Keratinocyte (primary cell): ENCODE measurements at regions not wholly inside any gene's neighbourhood (a gene's known extent, or its start where the extent isn't known, plus 50 kb on each side); places are given as distances from the start of the nearest gene placed in this dataset.

ENCODE experiments used
- DNase-seq: peaks from one replicate; pipeline ENCODE4 v3.0.0-alpha.2; 2011; ENCODE audit warnings: low read depth, missing footprints, low spot score
- FAIRE-seq: peaks from 2 replicates; lab custom pipeline; 2011; peaks lifted over from hg19 to GRCh38; lab: Jason Lieb, UNC
- H2AFZ ChIP-seq: 2 replicates; pipeline ENCODE4 v1.6.0; 2012; ENCODE audit warnings: low read length, control low read depth, inconsistent platforms; ENCODE audit not compliant: control insufficient read depth
- H3K27ac ChIP-seq: 2 replicates; pipeline ENCODE4 v1.5.1; 2011; ENCODE audit warnings: low read length; ENCODE audit not compliant: control insufficient read depth, insufficient read depth
- H3K27me3 ChIP-seq: 3 replicates; pipeline ENCODE4 v1.6.0; 2011; ENCODE audit warnings: low read length; ENCODE audit not compliant: control insufficient read depth, insufficient read depth; ENCODE audit errors: extremely low read depth
- H3K36me3 ChIP-seq, 2 experiments: 2 replicates in 1 of 2; 3 replicates in 1 of 2; pipeline ENCODE4 v1.5.1; 2011; ENCODE audit warnings: low read length in 2 of 2, mild to moderate bottlenecking in 1 of 2; ENCODE audit not compliant: control insufficient read depth in 2 of 2, insufficient read depth in 2 of 2; ENCODE audit errors: extremely low read depth in 1 of 2
- H3K4me1 ChIP-seq: 3 replicates; pipeline ENCODE4 v1.5.1; 2011; ENCODE audit warnings: low read length; ENCODE audit not compliant: control insufficient read depth, insufficient read depth; ENCODE audit errors: extremely low read depth
- H3K4me2 ChIP-seq: 3 replicates; pipeline ENCODE4 v1.6.0; 2011; ENCODE audit warnings: low read depth, low read length; ENCODE audit not compliant: control insufficient read depth, insufficient read depth; ENCODE audit errors: extremely low read depth
- H3K4me3 ChIP-seq, 3 experiments: fragments of 200-600 bp in 1 of 3; sonication (generic) in 1 of 3; 2 replicates in 2 of 3; 3 replicates in 1 of 3; pipeline ENCODE4 v1.5.1; 2011 to 2016; ENCODE audit warnings: low read length in 3 of 3, mild to moderate bottlenecking in 3 of 3, control low read depth in 2 of 3, inconsistent platforms in 1 of 3, low read depth in 1 of 3, mixed read lengths in 1 of 3, mixed run types in 1 of 3, moderate library complexity in 1 of 3; ENCODE audit not compliant: control insufficient read depth in 2 of 3, insufficient read depth in 2 of 3; ENCODE audit errors: extremely low read depth in 1 of 3
- H3K79me2 ChIP-seq: 2 replicates; pipeline ENCODE4 v1.6.0; 2012; ENCODE audit warnings: low read length; ENCODE audit not compliant: control insufficient read depth, insufficient read depth
- H3K9ac ChIP-seq: 3 replicates; pipeline ENCODE4 v1.6.0; 2011; ENCODE audit warnings: low read length; ENCODE audit not compliant: control insufficient read depth, insufficient read depth; ENCODE audit errors: extremely low read depth
- H3K9me1 ChIP-seq: 3 replicates; pipeline ENCODE4 v1.6.0; 2011; ENCODE audit warnings: low read length; ENCODE audit not compliant: control insufficient read depth, insufficient read depth; ENCODE audit errors: extremely low read depth
- H3K9me3 ChIP-seq: 2 replicates; pipeline ENCODE4 v1.5.1; 2012; ENCODE audit warnings: low read depth, low read length; ENCODE audit not compliant: control insufficient read depth
- H4K20me1 ChIP-seq: 3 replicates; pipeline ENCODE4 v1.6.0; 2011; ENCODE audit warnings: low read length; ENCODE audit not compliant: control insufficient read depth, insufficient read depth; ENCODE audit errors: extremely low read depth
- CTCF ChIP-seq, 3 experiments: IDR thresholded peaks in 1 of 3; conservative IDR thresholded peaks in 1 of 3; optimal IDR thresholded peaks in 1 of 3; 2 replicates in 2 of 3; 3 replicates in 1 of 3; pipeline versions ENCODE3 to v1.5.1; 2011; ENCODE audit warnings: low read length in 3 of 3, mild to moderate bottlenecking in 3 of 3, moderate library complexity in 2 of 3, control low read depth in 1 of 3, inconsistent platforms in 1 of 3; ENCODE audit not compliant: insufficient read depth in 2 of 3; ENCODE audit errors: extremely low read depth in 1 of 3
- EZH2 ChIP-seq: IDR thresholded peaks from one replicate; pipeline ENCODE4 v1.6.1; 2012; ENCODE audit warnings: inconsistent platforms, mild to moderate bottlenecking, low read length, moderate library complexity
- dilution Hi-C: fragments of 300-500 bp; cut with MboI; formaldehyde crosslinking; loops from one replicate; pipeline ENCODE4 v1.7.0; 2020; ENCODE audit warnings: low sequenced_read_pairs; ENCODE audit not compliant: extremely low pct_ligation_motif_present

DNA sequence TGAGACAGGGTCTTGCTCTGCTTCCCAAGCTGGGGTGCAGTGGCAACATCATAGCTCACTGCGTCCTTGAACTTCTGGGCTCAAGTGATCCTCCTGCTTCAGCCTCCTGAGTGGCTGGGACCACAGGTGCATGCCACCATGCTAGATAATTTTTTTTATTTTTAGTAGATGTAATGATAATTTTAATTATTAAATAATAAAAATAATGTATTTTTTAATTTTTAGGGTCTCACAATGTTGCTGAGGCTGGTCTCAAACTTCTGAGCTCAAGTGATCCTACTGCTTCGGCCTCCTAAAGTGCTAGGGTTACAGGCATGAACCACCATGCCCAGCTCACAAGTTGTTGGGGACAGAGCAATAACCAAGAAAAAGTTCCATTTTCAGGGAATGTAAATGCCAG, 138.0 kb upstream of the RALGAPA2 start:
- no peak overlapping the region for H2AFZ ChIP-seq
- no peak overlapping the region for H3K9ac ChIP-seq
- DNase-seq (no peak), FAIRE-seq (no peak)
- H3K27me3 ChIP-seq, result no peaks in the 10 kb centered on the region
- no peaks in the 10 kb centered on the region for H4K20me1 ChIP-seq
- H3K36me3 ChIP-seq, result no peaks in the 10 kb centered on the region
- H3K4me3 ChIP-seq, result no peak overlapping the region
- TF ChIP-seq EZH2, result no peak
- TF ChIP-seq CTCF (optimal IDR thresholded peaks at IDR 0.05 in 1 of 3, IDR thresholded peaks at IDR 0.05 in 1 of 3, conservative IDR thresholded peaks at IDR 0.05 in 1 of 3; ENCODE audit: extremely low read depth in 1 of 3, insufficient read depth in 2 of 3, low read length in 3 of 3), result no peak
- H3K4me1 ChIP-seq, result no peaks in the 10 kb centered on the region
- no peak overlapping the region for H3K27ac ChIP-seq
- dilution Hi-C loops, result no loop called here
- H3K9me3 ChIP-seq, result no peaks in the 10 kb centered on the region
- H3K79me2 ChIP-seq, result no peaks in the 10 kb centered on the region
- no peaks in the 10 kb centered on the region for H3K9me1 ChIP-seq
- no peak overlapping the region for H3K4me2 ChIP-seq

DNA sequence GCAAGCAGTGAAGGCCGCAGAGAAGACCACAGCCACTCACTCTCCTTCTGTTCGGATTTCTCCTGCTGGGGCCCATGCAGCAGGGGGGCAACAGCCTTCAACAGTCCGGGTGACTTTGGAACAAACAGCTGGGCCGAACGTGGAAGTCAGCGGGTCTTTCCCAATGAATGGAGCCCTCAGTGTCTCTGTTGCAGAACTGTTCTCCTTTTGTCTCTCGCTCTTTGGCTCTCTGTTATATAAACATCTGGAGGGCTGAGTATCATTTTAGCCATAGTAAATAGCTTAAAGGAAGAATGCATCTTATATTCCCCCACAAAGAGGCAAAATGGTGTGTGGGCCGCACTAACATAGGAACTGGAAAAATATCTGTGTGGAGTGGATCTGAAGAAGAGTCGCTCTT, 136.7 kb upstream of the RALGAPA2 start:
- H3K27ac ChIP-seq, result no peak overlapping the region
- no peaks in the 10 kb centered on the region for H3K9me3 ChIP-seq
- no peaks in the 10 kb centered on the region for H3K4me1 ChIP-seq
- no peaks in the 10 kb centered on the region for H3K79me2 ChIP-seq
- no peak overlapping the region for H3K9ac ChIP-seq
- dilution Hi-C loops, result no loop called here
- FAIRE-seq, result no peak
- DNase-seq, result no peak
- no peaks in the 10 kb centered on the region for H3K36me3 ChIP-seq
- no peak overlapping the region for H2AFZ ChIP-seq
- H3K4me2 ChIP-seq, result no peak overlapping the region
- no peaks in the 10 kb centered on the region for H3K27me3 ChIP-seq
- no peaks in the 10 kb centered on the region for H4K20me1 ChIP-seq
- H3K9me1 ChIP-seq, result no peaks in the 10 kb centered on the region
- no peak for TF ChIP-seq CTCF (optimal IDR thresholded peaks at IDR 0.05 in 1 of 3, IDR thresholded peaks at IDR 0.05 in 1 of 3, conservative IDR thresholded peaks at IDR 0.05 in 1 of 3; ENCODE audit: extremely low read depth in 1 of 3, insufficient read depth in 2 of 3, low read length in 3 of 3)
- no peak for TF ChIP-seq EZH2
- no peak overlapping the region for H3K4me3 ChIP-seq
